ENCODE measurements at regions not wholly inside any gene's neighbourhood (a gene's known extent, or its start where the extent isn't known, plus 50 kb on each side); places are given as distances from the start of the nearest gene placed in this dataset.

DNA sequence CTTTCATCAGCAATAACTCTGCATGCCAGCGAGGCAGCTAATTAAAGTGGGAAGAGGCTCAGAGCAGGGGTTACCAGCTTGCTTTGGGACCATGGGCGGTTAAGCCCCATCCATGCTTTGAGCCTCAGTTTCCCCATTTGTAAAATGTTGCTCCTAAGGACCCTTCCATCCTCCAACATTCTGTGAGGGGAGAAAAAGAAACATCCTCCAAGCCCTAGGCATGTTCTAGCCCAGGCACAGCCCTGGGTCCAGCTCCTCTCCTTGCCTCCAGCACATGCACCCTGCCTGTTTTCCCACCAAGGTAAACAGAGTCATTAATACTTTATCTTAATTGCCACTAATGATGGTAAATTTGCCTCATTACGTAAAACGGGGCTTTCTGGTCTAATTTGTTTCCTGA is 113.3 kb upstream of the MYCN start:
- H3K4me3 ChIP-seq, result no peak overlapping the region
- 87 to 94% methylated on average over 3 to 4 of the region's 4 CpGs for WGBS, 2 donors
- H3K27ac ChIP-seq, result no peak overlapping the region
- no peak for DNase-seq
- TF ChIP-seq CTCF (IDR thresholded peaks at IDR 0.05), result no peak
- H3K27me3 ChIP-seq, result no peaks in the 10 kb centered on the region
- intact Hi-C loops (cut with DNase I), result no loop called here
- H3K36me3 ChIP-seq, result no peaks in the 10 kb centered on the region
- peaks cover 0 to 14% (median 3%) of the 10 kb centered on the region in 3 donors for H3K4me1 ChIP-seq
- H3K9me3 ChIP-seq, result no peaks in the 10 kb centered on the region

DNA sequence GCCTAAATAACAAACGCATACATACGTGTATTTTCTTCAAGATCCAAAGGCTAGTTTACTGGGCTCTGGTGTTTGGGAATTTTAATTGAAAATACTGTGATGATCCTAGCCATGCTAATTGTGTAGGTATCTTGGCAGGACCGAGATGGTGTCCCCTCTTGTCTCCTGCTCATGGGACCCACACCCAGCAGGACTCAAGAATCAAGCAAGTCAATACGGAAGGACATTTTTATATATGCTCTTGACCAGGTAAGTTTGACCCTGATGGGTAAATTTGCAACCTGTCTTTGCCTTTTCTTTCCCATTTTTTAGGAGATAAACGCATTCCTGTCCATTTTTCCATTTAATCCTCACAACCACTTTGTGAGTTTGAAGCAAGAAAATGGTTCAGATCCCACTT is 111.8 kb upstream of the MYCN start:
- intact Hi-C loops (cut with DNase I), result no loop called here
- TF ChIP-seq CTCF (IDR thresholded peaks at IDR 0.05) (no peak), POLR2A (IDR thresholded peaks at IDR 0.05) (no peak)
- H3K36me3 ChIP-seq, result no peaks in the 10 kb centered on the region
- WGBS, 2 donors, result 85 to 89% methylated on average over 5 of the region's 5 CpGs
- no peaks in the 10 kb centered on the region for H3K9me3 ChIP-seq
- H3K27me3 ChIP-seq, result no peaks in the 10 kb centered on the region
- no peak overlapping the region for H3K4me3 ChIP-seq
- peaks cover 0 to 27% (median 3%) of the 10 kb centered on the region in 3 donors for H3K4me1 ChIP-seq
- DNase-seq, result no peak
- H3K27ac ChIP-seq, result no peak overlapping the region

DNA sequence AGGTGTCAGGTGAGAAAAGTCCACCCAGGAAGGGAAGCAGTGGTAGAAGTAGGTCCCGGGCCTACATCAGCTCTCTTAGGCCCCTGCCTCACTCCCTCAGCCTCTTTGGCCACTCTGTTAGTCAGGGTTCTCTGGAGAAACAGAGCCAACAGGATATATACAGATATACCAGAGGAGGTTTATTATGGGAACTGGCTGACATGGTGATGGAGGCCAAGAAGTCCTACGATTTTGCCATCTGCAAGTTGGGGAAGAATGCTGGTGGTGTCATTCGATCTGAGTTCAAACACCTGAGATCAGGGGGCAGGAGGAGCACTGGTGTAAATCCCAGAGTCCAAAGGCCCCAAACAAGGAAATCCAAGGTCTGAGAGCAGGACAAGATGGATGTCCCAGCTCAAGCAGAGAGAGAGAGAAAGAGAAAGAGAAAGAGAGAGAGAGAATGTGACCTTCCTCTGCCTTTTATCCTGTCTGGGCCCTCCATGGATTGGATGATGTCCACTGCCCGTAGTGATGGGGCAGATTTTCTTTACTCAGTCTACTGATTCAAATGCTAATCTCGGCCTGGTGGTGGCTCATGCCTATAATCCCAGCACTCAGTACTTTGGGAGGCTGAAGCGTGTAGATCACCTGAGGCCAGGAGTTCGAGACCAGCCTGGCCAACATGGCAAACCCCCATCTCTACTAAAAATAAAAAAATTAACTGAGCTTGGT is 111.1 kb upstream of the MYCN start:
- H3K36me3 ChIP-seq, result no peaks in the 10 kb centered on the region
- TF ChIP-seq CTCF (IDR thresholded peaks at IDR 0.05) (no peak), POLR2A (IDR thresholded peaks at IDR 0.05) (no peak)
- peaks cover 0 to 27% (median 3%) of the 10 kb centered on the region in 3 donors for H3K4me1 ChIP-seq
- H3K9me3 ChIP-seq, result no peaks in the 10 kb centered on the region
- no peaks in the 10 kb centered on the region for H3K27me3 ChIP-seq
- H3K4me3 ChIP-seq, result no peak overlapping the region
- WGBS, 2 donors, result 90 to 91% methylated on average over 6 to 7 of the region's 7 CpGs
- intact Hi-C loops (cut with DNase I), result no loop called here
- H3K27ac ChIP-seq, result no peak overlapping the region
- DNase-seq, result no peak

DNA sequence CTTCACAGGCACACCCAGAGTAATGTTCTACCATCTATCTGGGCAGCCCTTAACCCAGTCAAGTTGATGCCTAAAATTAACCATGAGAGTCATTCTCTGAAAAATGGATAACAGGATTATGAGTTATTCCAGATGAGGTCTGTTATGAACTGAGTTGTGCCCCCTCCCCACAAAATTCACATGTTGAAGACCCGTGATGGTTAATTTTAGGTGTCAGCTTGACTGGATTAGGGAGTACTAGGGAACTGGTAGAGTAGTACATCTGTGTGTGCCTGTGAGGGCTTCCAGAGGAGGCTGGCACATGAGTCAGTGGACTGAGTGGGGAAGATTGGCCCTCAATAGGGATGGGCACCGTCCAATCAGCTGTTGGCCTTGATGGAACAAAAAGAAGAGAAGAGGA is 110.4 kb upstream of the MYCN start:
- no peak for DNase-seq
- Histone ChIP-seq H3K4me1 (peaks cover 0 to 27% (median 3%) of the 10 kb centered on the region in 3 donors), H3K27me3 (no peaks in the 10 kb centered on the region), H3K9me3 (no peaks in the 10 kb centered on the region), H3K27ac (no peak overlapping the region), H3K36me3 (no peaks in the 10 kb centered on the region), H3K4me3 (no peak overlapping the region)
- intact Hi-C loops (cut with DNase I), result no loop called here
- 89 to 96% methylated on average over 2 of the region's 2 CpGs for WGBS, 2 donors
- no peak for TF ChIP-seq CTCF (IDR thresholded peaks at IDR 0.05)
- no peak for TF ChIP-seq POLR2A (IDR thresholded peaks at IDR 0.05)

DNA sequence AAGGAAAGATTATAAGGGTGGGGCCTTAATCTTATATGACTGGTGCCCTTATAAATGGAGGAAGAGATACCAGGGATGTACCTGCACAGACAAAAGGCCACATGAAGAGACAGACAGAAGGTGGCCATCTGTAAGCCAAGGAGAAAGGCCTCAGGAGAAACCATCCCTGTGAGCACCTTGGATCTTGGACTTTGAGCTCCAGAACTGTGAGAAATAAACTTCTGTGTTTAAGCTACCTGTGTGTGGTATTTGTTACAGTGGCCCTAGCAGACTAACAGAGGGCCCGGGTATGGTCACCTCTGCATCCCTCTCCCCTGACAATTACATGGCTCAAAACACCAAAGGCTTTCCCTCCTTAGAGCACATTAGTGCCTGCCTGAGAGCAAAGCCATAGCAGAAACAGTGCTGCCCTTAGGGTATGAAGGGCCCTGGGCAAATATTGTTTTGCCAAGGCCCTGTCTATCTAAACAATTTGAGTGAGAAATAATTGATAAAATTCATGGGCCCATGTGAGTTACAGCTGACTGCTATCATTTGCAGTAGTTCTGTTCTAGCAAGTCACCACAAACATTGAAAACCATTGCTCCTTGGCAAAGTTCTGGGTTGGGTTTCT is 109.3 kb upstream of the MYCN start:
- DNase-seq, result no peak
- H3K9me3 ChIP-seq, result no peaks in the 10 kb centered on the region
- 86% methylated on average over 1 of the region's 1 CpG; no CpG with 5 or more reads in 1 of the 2 donors for WGBS, 2 donors
- peaks cover 0 to 26% (median 3%) of the 10 kb centered on the region in 3 donors for H3K4me1 ChIP-seq
- no peak overlapping the region for H3K4me3 ChIP-seq
- H3K27ac ChIP-seq, result no peak overlapping the region
- intact Hi-C loops (cut with DNase I), result no loop called here
- TF ChIP-seq CTCF (IDR thresholded peaks at IDR 0.05) (no peak), POLR2A (IDR thresholded peaks at IDR 0.05) (no peak)
- H3K36me3 ChIP-seq, result no peaks in the 10 kb centered on the region
- no peaks in the 10 kb centered on the region for H3K27me3 ChIP-seq
